ENCODE measurements at regions not wholly inside any gene's neighbourhood (a gene's known extent, or its start where the extent isn't known, plus 50 kb on each side); places are given as distances from the start of the nearest gene placed in this dataset.

DNA sequence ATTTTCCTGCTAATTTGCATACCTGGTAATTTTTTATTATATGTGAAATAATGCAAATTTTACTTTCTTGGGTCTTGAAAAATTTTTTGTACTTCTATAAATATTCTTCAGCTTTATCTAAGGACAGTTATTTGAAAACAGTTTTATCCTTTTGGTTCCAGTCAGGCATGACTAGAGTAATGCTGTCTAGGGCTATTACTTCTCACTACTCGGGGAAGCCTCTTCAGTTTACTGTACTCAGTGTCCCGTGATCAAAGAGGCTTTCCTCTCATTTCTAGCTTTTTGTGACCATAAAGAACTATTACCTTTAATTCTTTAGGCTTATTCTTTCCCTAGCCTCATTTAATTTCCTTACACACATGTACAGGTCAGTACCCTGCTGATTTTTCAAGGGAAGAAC lies 153.8 kb upstream of the HDAC9 start (continued):
- TF ChIP-seq, protein P1, sequence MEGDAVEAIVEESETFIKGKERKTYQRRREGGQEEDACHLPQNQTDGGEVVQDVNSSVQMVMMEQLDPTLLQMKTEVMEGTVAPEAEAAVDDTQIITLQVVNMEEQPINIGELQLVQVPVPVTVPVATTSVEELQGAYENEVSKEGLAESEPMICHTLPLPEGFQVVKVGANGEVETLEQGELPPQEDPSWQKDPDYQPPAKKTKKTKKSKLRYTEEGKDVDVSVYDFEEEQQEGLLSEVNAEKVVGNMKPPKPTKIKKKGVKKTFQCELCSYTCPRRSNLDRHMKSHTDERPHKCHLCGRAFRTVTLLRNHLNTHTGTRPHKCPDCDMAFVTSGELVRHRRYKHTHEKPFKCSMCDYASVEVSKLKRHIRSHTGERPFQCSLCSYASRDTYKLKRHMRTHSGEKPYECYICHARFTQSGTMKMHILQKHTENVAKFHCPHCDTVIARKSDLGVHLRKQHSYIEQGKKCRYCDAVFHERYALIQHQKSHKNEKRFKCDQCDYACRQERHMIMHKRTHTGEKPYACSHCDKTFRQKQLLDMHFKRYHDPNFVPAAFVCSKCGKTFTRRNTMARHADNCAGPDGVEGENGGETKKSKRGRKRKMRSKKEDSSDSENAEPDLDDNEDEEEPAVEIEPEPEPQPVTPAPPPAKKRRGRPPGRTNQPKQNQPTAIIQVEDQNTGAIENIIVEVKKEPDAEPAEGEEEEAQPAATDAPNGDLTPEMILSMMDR (IDR thresholded peaks at IDR 0.05) = no peak
- TF ChIP-seq, protein P2, sequence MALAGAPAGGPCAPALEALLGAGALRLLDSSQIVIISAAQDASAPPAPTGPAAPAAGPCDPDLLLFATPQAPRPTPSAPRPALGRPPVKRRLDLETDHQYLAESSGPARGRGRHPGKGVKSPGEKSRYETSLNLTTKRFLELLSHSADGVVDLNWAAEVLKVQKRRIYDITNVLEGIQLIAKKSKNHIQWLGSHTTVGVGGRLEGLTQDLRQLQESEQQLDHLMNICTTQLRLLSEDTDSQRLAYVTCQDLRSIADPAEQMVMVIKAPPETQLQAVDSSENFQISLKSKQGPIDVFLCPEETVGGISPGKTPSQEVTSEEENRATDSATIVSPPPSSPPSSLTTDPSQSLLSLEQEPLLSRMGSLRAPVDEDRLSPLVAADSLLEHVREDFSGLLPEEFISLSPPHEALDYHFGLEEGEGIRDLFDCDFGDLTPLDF (CRISPR knock-in tag; IDR thresholded peaks at IDR 0.05) = no peak
- TF ChIP-seq SMAD4 (CRISPR knock-in tag; IDR thresholded peaks at IDR 0.05) (no peak), FOXK1 (CRISPR knock-in tag; IDR thresholded peaks at IDR 0.05) (no peak), TP53 (CRISPR knock-in tag; IDR thresholded peaks at IDR 0.05) (no peak), ZNF317 (CRISPR knock-in tag; IDR thresholded peaks at IDR 0.05; ENCODE audit: borderline replicate concordance, low read depth) (no peak), ZNF416 (CRISPR knock-in tag; IDR thresholded peaks at IDR 0.05) (no peak), NFE2L1 (CRISPR knock-in tag; IDR thresholded peaks at IDR 0.05) (no peak), HMGA2 (CRISPR knock-in tag; IDR thresholded peaks at IDR 0.05) (no peak)
- TF ChIP-seq, protein P3, sequence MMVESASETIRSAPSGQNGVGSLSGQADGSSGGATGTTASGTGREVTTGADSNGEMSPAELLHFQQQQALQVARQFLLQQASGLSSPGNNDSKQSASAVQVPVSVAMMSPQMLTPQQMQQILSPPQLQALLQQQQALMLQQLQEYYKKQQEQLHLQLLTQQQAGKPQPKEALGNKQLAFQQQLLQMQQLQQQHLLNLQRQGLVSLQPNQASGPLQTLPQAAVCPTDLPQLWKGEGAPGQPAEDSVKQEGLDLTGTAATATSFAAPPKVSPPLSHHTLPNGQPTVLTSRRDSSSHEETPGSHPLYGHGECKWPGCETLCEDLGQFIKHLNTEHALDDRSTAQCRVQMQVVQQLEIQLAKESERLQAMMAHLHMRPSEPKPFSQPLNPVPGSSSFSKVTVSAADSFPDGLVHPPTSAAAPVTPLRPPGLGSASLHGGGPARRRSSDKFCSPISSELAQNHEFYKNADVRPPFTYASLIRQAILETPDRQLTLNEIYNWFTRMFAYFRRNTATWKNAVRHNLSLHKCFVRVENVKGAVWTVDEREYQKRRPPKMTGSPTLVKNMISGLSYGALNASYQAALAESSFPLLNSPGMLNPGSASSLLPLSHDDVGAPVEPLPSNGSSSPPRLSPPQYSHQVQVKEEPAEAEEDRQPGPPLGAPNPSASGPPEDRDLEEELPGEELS (CRISPR knock-in tag; IDR thresholded peaks at IDR 0.05) = no peak
- TF ChIP-seq, protein P4, sequence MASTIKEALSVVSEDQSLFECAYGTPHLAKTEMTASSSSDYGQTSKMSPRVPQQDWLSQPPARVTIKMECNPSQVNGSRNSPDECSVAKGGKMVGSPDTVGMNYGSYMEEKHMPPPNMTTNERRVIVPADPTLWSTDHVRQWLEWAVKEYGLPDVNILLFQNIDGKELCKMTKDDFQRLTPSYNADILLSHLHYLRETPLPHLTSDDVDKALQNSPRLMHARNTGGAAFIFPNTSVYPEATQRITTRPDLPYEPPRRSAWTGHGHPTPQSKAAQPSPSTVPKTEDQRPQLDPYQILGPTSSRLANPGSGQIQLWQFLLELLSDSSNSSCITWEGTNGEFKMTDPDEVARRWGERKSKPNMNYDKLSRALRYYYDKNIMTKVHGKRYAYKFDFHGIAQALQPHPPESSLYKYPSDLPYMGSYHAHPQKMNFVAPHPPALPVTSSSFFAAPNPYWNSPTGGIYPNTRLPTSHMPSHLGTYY (CRISPR knock-in tag; IDR thresholded peaks at IDR 0.05) = no peak

DNA sequence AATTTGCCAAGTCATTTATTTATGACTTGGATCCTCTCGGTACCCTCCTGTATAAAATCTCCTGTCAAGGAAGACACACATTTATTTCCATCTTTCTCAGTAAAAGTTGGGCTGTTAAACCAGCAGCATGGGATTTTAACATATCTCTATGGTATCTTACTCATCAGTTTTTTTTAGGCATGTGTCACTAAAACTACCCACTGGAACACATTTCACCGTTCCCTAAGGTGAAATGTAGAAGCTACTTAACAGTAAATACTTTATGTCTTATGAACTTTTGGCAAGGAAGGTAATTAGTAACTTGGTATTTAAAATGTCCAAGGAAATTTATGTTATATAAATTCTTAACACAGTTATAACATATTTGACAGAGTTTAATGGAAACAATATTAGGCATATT lies 152.5 kb upstream of the HDAC9 start:
- ChIA-PET POLR2A (no interaction called here), CTCF (no interaction called here)
- Mint-ChIP-seq H3K27ac (no peak overlapping the region), H3K36me3 (peaks cover 10% of the 10 kb centered on the region), H3K27me3 (ENCODE audit: low read depth) (no peaks in the 10 kb centered on the region), H3K4me1 (no peaks in the 10 kb centered on the region), H3K4me3 (no peak overlapping the region), H3K9me3 (peaks cover 22% of the 10 kb centered on the region)
- no peak for ATAC-seq
- no peak for DNase-seq (ENCODE audit: low spot score)
- TF ChIP-seq, protein P1 (IDR thresholded peaks at IDR 0.05) = no peak
- TF ChIP-seq SP1 (CRISPR knock-in tag; conservative IDR thresholded peaks at IDR 0.05) (no peak), TCF7 (CRISPR knock-in tag; IDR thresholded peaks at IDR 0.05; ENCODE audit: low read depth) (no peak), NR3C1 (CRISPR knock-in tag; conservative IDR thresholded peaks at IDR 0.05; ENCODE audit: low read depth) (no peak), ZBTB21 (CRISPR knock-in tag; IDR thresholded peaks at IDR 0.05; ENCODE audit: borderline replicate concordance) (no peak), ZNF671 (CRISPR knock-in tag; IDR thresholded peaks at IDR 0.05) (no peak), OVOL2 (CRISPR knock-in tag; IDR thresholded peaks at IDR 0.05; ENCODE audit: borderline replicate concordance) (no peak), ZNF263 (CRISPR knock-in tag; IDR thresholded peaks at IDR 0.05; ENCODE audit: low read depth) (no peak), ATF1 (CRISPR knock-in tag; IDR thresholded peaks at IDR 0.05) (no peak), GABPB1 (CRISPR knock-in tag; IDR thresholded peaks at IDR 0.05) (no peak)
- TF ChIP-seq, protein P5, sequence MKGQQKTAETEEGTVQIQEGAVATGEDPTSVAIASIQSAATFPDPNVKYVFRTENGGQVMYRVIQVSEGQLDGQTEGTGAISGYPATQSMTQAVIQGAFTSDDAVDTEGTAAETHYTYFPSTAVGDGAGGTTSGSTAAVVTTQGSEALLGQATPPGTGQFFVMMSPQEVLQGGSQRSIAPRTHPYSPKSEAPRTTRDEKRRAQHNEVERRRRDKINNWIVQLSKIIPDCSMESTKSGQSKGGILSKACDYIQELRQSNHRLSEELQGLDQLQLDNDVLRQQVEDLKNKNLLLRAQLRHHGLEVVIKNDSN (CRISPR knock-in tag; IDR thresholded peaks at IDR 0.05) = no peak
- TF ChIP-seq, protein P6, sequence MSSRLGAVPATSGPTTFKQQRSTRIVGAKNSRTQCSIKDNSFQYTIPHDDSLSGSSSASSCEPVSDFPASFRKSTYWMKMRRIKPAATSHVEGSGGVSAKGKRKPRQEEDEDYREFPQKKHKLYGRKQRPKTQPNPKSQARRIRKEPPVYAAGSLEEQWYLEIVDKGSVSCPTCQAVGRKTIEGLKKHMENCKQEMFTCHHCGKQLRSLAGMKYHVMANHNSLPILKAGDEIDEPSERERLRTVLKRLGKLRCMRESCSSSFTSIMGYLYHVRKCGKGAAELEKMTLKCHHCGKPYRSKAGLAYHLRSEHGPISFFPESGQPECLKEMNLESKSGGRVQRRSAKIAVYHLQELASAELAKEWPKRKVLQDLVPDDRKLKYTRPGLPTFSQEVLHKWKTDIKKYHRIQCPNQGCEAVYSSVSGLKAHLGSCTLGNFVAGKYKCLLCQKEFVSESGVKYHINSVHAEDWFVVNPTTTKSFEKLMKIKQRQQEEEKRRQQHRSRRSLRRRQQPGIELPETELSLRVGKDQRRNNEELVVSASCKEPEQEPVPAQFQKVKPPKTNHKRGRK (CRISPR knock-in tag; IDR thresholded peaks at IDR 0.05; ENCODE audit: borderline replicate concordance) = no peak
- TF ChIP-seq, protein P7, sequence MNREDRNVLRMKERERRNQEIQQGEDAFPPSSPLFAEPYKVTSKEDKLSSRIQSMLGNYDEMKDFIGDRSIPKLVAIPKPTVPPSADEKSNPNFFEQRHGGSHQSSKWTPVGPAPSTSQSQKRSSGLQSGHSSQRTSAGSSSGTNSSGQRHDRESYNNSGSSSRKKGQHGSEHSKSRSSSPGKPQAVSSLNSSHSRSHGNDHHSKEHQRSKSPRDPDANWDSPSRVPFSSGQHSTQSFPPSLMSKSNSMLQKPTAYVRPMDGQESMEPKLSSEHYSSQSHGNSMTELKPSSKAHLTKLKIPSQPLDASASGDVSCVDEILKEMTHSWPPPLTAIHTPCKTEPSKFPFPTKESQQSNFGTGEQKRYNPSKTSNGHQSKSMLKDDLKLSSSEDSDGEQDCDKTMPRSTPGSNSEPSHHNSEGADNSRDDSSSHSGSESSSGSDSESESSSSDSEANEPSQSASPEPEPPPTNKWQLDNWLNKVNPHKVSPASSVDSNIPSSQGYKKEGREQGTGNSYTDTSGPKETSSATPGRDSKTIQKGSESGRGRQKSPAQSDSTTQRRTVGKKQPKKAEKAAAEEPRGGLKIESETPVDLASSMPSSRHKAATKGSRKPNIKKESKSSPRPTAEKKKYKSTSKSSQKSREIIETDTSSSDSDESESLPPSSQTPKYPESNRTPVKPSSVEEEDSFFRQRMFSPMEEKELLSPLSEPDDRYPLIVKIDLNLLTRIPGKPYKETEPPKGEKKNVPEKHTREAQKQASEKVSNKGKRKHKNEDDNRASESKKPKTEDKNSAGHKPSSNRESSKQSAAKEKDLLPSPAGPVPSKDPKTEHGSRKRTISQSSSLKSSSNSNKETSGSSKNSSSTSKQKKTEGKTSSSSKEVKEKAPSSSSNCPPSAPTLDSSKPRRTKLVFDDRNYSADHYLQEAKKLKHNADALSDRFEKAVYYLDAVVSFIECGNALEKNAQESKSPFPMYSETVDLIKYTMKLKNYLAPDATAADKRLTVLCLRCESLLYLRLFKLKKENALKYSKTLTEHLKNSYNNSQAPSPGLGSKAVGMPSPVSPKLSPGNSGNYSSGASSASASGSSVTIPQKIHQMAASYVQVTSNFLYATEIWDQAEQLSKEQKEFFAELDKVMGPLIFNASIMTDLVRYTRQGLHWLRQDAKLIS (CRISPR knock-in tag; IDR thresholded peaks at IDR 0.05; ENCODE audit: borderline replicate concordance) = no peak
